GM18951 (cell line): ENCODE measurements at regions not wholly inside any gene's neighbourhood (a gene's known extent, or its start where the extent isn't known, plus 50 kb on each side); places are given as distances from the start of the nearest gene placed in this dataset.

Experiments
- POLR2A ChIP-seq: IDR thresholded peaks from 4 replicates; pipeline ENCODE4 v1.6.1; 2011; ENCODE audit warnings: mild to moderate bottlenecking; ENCODE audit not compliant: insufficient read length, insufficient read depth; ENCODE audit errors: extremely low read depth
- in situ Hi-C: fragments of 300-500 bp; cut with MboI; formaldehyde crosslinking; loops from one replicate; pipeline ENCODE4 v1.12.0; 2022; ENCODE audit warnings: low sequenced_read_pairs, mixed read lengths, inconsistent platforms; ENCODE audit not compliant: unreplicated experiment

DNA sequence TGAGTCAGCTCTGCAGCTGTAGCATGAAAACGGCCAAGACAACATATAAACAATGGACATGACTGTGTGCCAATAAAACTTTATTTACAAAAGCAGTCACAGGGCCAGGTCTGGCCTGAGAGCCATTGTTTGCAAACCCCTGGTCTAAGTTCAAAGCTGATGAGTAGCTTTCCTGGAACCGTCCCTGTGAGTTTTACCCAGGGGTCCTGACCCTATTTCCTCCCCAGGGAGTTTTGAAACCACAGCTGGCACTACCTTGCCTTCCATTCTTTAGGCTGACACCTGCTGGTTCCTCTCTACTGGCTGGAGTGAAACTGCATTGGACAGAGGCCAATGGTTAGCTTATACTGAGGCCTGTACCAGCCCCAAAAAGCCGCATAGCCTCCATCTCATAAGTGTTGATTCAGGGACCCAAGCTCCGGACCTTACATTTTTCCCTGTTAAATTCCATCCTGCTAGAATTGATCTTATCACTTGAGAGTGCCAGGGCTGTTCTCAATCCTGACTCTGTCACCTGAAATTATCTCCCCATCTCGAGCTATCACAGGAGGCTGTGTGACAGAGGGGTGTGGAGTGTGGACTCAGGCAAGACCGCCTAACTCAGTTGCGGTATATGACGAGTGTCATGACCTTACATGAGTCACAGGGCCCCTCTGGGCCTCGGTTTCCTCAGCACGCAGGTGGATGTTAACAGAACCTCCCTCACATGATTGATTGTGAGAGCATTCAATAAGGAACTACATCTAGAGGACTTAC is 343.6 kb downstream of the NPHP4 start:
- in situ Hi-C loops, result no loop called here
- TF ChIP-seq POLR2A, result no peak

DNA sequence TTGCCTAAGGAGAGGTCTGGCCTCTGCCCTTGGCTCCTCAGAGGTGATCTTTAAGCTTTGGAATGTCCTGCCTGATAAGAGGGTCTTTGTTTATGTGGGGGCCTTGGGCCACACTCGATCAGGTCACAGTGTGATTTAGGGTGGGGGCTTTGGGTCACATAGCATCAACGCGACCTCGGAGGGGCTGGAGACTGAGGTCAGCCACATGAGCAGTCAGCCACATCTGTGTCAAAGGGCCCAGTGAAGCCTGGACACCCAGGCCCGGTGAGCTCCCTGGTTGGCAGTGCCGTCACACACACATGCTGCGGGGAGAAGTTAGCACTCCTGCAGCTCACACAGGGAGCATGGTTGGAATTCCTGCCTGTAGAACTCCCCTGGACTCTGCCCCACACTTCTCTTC is 345.0 kb downstream of the NPHP4 start:
- TF ChIP-seq POLR2A, result no peak
- in situ Hi-C loops, result no loop called here

DNA sequence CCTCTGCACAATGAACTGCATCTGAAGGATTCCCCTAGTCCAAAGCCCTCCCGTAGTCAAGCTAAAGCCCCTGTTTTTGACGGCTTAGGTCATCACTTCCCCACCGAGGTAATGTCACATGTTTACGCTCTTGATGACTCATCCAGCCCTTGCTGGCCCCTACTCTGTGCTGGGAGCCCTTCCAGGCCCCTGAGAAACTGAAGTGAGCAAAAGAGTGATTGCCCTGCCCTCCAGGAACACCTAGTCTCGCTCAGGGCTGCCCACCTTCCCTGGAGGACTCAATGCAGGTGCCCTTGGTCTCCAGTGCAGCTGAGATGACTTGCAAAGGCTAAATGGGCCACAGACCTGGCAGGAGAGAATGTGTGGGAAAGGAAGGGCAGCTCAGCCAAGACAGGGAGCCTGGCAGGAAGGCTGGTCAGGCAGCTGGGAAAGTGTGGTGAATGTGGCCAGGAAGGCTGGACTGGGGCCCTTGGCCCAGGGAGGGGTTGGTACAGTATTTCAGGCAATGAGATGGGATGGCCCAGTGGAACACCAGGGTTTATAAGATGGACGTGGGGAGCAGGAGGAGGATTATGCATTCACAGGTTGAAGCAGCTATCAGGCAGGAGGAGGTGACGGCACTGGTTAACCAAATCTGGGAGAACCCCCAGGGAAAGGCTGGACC is 345.6 kb downstream of the NPHP4 start:
- no peak for TF ChIP-seq POLR2A

DNA sequence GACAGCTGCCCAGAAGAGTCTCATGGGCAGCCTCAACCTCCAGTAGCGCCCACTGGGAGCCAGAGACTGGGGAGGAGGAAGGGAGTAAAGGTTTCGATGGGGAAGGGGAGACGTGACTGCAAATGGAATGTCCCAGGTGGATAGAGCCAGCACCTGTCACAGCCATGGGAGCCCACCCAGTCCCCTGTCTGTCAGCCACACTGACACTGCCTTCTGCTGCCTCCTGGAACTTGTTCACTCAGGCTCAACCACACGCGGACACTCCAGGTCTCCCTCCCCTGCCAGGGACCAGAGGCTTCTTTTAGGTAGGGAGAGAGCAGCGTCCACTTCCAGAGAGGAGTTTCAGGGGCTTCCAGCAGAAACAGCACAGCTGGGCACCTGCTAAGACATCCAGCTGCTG is 346.3 kb downstream of the NPHP4 start:
- in situ Hi-C loops, result no loop called here
- no peak for TF ChIP-seq POLR2A

More for the DNA sequence above, 345.6 kb downstream of the NPHP4 start:
- in situ Hi-C loops, result no loop called here

DNA sequence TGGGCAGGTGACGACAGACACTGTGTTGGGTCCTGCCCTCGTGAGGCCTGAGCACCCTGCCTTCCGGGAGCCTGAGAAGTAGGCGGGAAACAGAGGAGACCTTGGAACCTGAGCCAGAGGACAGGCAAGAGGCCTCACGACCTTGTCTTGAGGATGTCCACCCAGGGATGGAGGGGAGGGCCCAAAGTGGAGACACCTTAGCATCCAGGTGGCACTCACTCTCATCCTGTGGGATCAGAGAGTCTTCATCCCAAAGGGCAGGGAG is 347.2 kb downstream of the NPHP4 start:
- no peak for TF ChIP-seq POLR2A
- in situ Hi-C loops, result no loop called here

DNA sequence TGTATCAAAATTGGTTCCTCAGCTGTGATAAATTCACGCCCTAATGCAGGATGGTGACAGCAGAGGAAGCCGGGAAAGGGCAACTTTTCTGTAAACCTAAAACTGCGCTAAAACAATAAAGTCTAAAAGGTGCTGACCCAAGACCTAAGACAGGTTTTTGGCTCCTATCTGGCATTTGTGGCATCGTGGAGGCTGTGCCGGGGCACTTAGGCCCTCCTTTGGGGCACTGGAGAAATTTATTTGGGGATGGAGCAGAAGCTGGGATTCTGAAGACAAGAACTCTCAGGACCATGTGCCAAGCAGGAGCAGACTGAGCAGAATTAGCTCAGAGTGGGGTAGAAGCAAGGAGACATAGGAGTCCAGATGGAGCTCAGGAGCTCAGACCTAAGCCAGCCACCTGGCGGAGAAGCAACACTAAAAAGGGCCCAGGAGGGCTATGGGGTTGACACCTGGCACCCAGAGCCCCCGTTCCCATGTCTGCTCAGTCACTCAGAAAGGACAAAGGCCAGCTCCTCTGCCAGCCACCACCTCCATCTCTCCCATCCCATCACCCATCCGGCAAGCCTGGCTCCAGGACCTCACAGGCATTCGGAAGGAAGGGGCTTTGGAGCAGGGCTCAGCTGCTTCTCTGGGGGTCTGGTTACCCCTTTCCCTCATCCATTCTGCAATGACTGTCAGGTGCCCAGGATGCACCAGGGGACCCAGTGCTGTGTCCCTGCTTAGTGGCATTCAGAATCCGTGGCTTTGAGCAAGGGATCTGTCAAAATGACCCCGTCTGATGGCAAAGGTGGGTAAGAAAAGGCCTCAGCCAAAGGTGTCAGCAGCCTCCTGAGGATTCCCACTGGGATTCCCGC is 347.7 kb downstream of the NPHP4 start:
- in situ Hi-C loops, result no loop called here
- no peak for TF ChIP-seq POLR2A

DNA sequence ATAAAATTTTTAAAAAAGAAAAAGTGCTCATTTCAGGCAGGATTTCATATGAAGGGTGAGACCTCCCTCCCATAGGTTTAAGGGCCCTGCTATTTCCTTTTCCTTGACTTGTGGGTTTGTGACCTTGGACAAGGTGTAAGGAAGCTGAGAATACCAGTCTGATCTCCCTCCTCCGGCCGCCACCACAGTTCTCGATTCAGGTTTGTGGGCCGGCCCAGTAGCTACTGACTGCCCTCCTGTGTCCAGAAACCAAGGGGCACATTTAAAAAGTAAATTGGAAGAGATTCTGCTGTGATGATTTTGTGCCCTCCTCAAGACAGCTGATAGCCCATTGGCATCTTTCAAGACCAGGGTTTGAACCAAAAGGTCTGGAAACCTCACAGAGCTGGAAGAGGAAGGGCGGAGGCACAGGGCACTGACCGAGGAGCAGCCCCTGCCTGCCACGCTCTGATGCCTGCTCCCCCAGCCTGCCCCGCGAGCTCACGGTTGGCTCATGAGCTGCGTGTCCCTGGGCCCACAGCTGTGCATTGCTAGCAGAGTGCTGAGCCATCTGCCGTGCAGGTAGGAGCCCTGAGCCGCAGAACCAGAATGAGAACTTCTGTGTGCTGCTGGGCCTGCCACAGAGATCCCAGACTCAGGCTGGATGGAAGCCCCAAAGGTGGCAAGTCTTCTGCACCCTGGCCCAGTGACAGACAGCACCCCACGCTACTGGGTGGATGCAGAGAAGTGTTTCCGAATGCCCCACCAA is 348.7 kb downstream of the NPHP4 start:
- in situ Hi-C loops, result no loop called here
- no peak for TF ChIP-seq POLR2A

DNA sequence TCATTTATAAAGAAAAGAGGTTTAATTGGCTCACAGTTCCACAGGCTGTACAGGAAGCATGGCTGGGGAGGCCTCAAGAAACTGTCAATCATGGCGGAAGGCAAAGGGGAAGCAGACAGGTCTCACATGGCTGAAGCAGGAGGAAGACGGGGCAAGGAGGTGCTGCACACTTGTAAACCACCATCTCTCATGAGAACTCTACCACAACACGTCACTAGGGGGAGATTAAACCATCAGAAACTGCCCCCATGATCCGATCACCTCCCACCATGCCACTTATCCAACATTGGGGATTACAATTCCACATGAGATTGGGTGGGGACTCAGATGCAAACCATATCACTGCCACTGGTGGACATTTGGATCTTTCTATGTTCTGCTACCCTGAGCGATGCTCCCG is 351.4 kb downstream of the NPHP4 start:
- in situ Hi-C loops, result no loop called here
- no peak for TF ChIP-seq POLR2A

DNA sequence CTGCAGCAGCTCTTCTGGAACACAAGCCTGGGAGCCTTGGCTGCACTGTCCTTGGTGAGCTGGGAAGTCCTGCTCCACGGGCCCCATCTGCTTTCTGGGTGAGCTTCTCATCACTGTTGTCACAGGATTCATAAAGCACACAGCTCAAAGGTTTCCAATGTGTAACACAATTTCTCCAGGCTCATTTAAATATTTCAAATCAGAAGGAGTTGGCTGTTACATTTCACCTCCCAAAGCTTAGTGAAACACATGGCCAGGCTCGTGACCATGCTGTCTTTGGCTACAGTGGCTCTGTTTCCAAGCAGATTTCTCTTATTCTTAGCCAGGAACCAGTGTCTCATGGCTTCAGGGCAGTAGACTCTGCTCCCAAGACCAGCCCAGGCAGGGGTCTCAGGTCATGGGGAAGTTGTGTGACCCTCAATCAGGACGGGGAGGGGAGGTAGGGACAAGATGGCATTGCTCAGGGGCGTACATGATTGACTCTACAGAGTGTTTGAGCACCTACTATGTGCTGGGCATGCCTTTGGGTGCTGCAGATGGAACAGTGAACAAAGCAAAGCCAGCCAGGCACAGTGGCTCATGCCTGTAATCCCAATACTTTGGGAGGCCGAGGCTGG is 353.0 kb downstream of the NPHP4 start:
- in situ Hi-C loops, result no loop called here
- TF ChIP-seq POLR2A, result no peak

DNA sequence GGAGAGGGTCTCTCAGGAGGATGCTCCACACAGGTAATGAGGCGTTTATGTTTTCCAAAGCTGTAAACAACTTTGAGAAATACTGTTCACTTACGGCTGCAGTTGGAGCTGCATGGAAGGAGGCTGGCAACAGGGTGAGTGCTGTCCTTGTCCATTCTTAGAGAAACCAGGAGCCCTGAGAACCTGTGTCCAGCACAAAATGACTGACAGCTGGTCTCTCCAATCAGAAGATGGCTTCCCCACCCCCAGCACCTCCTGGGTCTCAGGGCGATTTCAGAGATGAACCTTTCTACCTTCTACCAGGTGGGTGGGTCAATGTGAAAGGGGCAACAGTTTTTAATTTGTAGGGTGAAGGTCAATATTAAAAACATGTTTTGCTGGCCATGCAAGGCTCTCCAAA is 353.6 kb downstream of the NPHP4 start:
- in situ Hi-C loops, result no loop called here
- no peak for TF ChIP-seq POLR2A

DNA sequence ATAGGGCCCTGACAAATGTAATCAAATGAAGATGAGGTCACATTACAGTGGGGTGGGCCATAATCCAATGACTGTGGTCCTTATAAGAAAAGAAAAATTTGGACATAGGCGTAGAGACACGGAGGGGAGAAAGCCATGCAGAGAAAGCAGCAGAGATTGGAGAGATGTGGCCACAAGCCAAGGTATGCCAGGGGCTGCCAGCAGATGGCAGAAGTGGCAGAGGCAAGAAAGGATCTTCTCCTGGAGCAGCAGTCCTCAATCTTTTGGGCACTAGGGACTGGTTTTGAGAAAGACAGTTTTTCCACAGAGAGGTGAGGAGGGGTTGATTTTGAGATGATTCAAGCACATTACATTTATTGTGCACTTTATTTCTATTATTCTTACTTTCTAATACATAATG is 355.1 kb downstream of the NPHP4 start:
- no peak for TF ChIP-seq POLR2A
- in situ Hi-C loops, result no loop called here

DNA sequence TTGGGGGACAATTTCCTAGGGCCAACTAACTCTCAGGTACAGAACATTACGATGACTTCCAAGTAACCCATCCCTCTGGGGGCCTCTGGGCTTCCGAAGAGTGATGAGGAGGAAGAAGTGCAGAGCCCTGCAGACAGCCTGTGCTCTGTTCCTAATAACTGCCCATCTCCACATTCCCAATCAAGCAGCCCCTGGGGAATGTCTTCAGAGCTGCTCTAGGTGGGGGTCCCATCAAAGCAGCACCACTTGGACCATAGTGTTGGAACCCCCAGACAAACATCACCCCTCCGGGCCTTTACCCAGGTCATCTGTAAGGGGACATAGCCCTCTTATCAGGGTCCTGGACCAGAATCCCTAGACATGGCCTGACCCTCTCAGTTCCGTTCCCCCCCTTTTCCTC is 357.3 kb downstream of the NPHP4 start:
- in situ Hi-C loops, result no loop called here
- no peak for TF ChIP-seq POLR2A

DNA sequence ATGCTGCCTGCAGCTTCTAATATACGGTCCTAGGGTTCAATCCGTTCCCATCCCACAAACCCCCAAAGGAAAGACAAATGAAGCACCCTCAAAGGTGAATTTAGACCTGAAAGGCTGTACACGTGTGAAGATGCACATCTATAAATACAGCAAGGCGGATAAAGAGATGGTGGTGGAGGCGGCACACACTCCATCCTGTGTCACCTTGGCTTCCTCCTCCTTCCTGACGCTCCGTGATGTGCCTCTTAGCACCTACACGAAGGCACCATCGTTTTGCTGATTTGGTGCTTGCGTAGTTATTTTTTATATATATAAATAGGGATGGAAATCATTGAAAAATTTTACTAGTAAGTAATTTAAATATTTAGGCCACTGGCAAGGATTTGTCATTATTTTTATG is 359.4 kb downstream of the NPHP4 start:
- TF ChIP-seq POLR2A, result no peak
- in situ Hi-C loops, result no loop called here
